MM.1S (cell line): ENCODE measurements at regions not wholly inside any gene's neighbourhood (a gene's known extent, or its start where the extent isn't known, plus 50 kb on each side); places are given as distances from the start of the nearest gene placed in this dataset.
"Not testable (repeated sequence)": the region's sequence is repeated elsewhere in the genome, so short reads cannot be mapped to it uniquely, and the experiment has no call there.

ENCODE experiments used
- DNase-seq: peaks from one replicate; pipeline ENCODE4 v3.0.0-alpha.2; 2015
- H2AFZ ChIP-seq: fragments of 300-600 bp; sonication (generic); 2 replicates; pipeline ENCODE4 v1.6.0; 2016; ENCODE audit warnings: antibody characterized with exemption, low read length
- H3F3A ChIP-seq: fragments of 300-600 bp; sonication (generic); 2 replicates; pipeline ENCODE4 v1.6.1; 2016; ENCODE audit warnings: mild to moderate bottlenecking, antibody characterized with exemption, low read length, moderate library complexity, mixed read lengths; ENCODE audit not compliant: insufficient read depth
- H3K27ac ChIP-seq: fragments of 300-600 bp; sonication (generic); 2 replicates; pipeline ENCODE4 v1.5.1; 2016; ENCODE audit warnings: mild to moderate bottlenecking, low read length
- H3K27me3 ChIP-seq: fragments of 300-600 bp; sonication (generic); replicated peaks from 2 replicates; pipeline ENCODE4 v1.6.0; 2016; ENCODE audit warnings: low read length; ENCODE audit not compliant: insufficient read depth
- H3K36me3 ChIP-seq: fragments of 300-600 bp; sonication (generic); replicated peaks from 2 replicates; pipeline ENCODE4 v1.6.1; 2016; ENCODE audit warnings: mild to moderate bottlenecking, low read length, mixed read lengths; ENCODE audit not compliant: insufficient read depth
- H3K4me1 ChIP-seq: fragments of 300-600 bp; sonication (generic); 2 replicates; pipeline ENCODE4 v1.6.1; 2016; ENCODE audit warnings: low read length, mixed read lengths
- H3K4me2 ChIP-seq: fragments of 300-600 bp; sonication (generic); 2 replicates; pipeline ENCODE4 v1.6.0; 2016; ENCODE audit warnings: low read depth, low read length
- H3K4me3 ChIP-seq: fragments of 300-600 bp; sonication (generic); 2 replicates; pipeline ENCODE4 v1.5.1; 2016; ENCODE audit warnings: low read length, mixed read lengths
- H3K79me2 ChIP-seq: fragments of 300-600 bp; sonication (generic); 2 replicates; pipeline ENCODE4 v1.6.1; 2016; ENCODE audit warnings: mixed run types, low read length, mixed read lengths
- H3K9ac ChIP-seq: fragments of 300-600 bp; sonication (generic); 2 replicates; pipeline ENCODE4 v1.6.1; 2016; ENCODE audit warnings: low read length, mixed read lengths
- H3K9me2 ChIP-seq: fragments of 300-600 bp; sonication (generic); replicated peaks from 2 replicates; pipeline ENCODE4 v1.6.1; 2016; ENCODE audit warnings: mild to moderate bottlenecking, low read length, mixed read lengths; ENCODE audit not compliant: insufficient read depth
- H3K9me3 ChIP-seq: fragments of 300-600 bp; sonication (generic); replicated peaks from 2 replicates; pipeline ENCODE4 v1.6.1; 2016; ENCODE audit warnings: mild to moderate bottlenecking, low read length, mixed read lengths; ENCODE audit not compliant: insufficient read depth
- H4K20me1 ChIP-seq: fragments of 300-600 bp; sonication (generic); 2 replicates; pipeline ENCODE4 v1.6.1; 2016; ENCODE audit warnings: mild to moderate bottlenecking, low read length, moderate library complexity, mixed read lengths; ENCODE audit not compliant: insufficient read depth
- CTCF ChIP-seq: fragments of 300-600 bp; sonication (generic); IDR thresholded peaks from 2 replicates; pipeline ENCODE4 v1.5.1; 2016; ENCODE audit warnings: antibody characterized with exemption, low read length, mixed read lengths
- EZH2 ChIP-seq: fragments of 300-600 bp; sonication (generic); optimal IDR thresholded peaks from 2 replicates; pipeline ENCODE3; 2017; ENCODE audit warnings: low read depth, mild to moderate bottlenecking, antibody characterized with exemption, low read length, mixed read lengths
- EZH2phosphoT487 ChIP-seq: fragments of 300-600 bp; sonication (generic); IDR thresholded peaks from 2 replicates; pipeline ENCODE4 v1.6.1; 2018; ENCODE audit warnings: antibody characterized with exemption, low read length

- peak overlapping the region; percentile 29; the same call in 1 of the 2 replicates for H3K27ac ChIP-seq
- DNase-seq: peak; percentile 63
- peak overlapping the region; percentile 78 for H3K4me2 ChIP-seq
- peak overlapping the region; percentile 18; the same call in 1 of the 2 replicates for H3K9ac ChIP-seq
- H3K36me3 ChIP-seq: no peaks in the 10 kb centered on the region
- H3K9me3 ChIP-seq: no peaks in the 10 kb centered on the region
- peak overlapping the region; percentile 60 for H2AFZ ChIP-seq
- peaks cover 29% of the 10 kb centered on the region for H3K4me1 ChIP-seq
- no peaks in the 10 kb centered on the region for H3K27me3 ChIP-seq
- no peaks in the 10 kb centered on the region for H3K79me2 ChIP-seq
- H4K20me1 ChIP-seq: no peaks in the 10 kb centered on the region
- H3F3A ChIP-seq: peaks cover 16% of the 10 kb centered on the region
- TF ChIP-seq EZH2phosphoT487 (no peak), EZH2 (no peak), CTCF (no peak)
- peak overlapping the region; percentile 21; the same call in 1 of the 2 replicates for H3K4me3 ChIP-seq
- no peaks in the 10 kb centered on the region for H3K9me2 ChIP-seq
These were observed 193.8 kb downstream of the RPIA start for GRCh38 chr2:88885275-88885674.

GRCh38 chr2:88885679-88886416 is 194.4 kb downstream of the RPIA start:
- H3K9ac ChIP-seq: peak overlapping the region; percentile 18; the same call in 1 of the 2 replicates
- peak overlapping the region; percentile 29; the same call in 1 of the 2 replicates for H3K27ac ChIP-seq
- no peaks in the 10 kb centered on the region for H3K9me3 ChIP-seq
- H3K79me2 ChIP-seq: no peaks in the 10 kb centered on the region
- peak overlapping the region; percentile 21; the same call in 1 of the 2 replicates for H3K4me3 ChIP-seq
- peak; percentile 77 for DNase-seq
- TF ChIP-seq CTCF (no peak), EZH2 (no peak), EZH2phosphoT487 (no peak)
- no peaks in the 10 kb centered on the region for H4K20me1 ChIP-seq
- H3K4me1 ChIP-seq: peaks cover 29% of the 10 kb centered on the region
- H3F3A ChIP-seq: peaks cover 11% of the 10 kb centered on the region
- H3K36me3 ChIP-seq: no peaks in the 10 kb centered on the region
- no peaks in the 10 kb centered on the region for H3K27me3 ChIP-seq
- H2AFZ ChIP-seq: peak overlapping the region; percentile 60
- H3K4me2 ChIP-seq: peak overlapping the region; percentile 78
- H3K9me2 ChIP-seq: no peaks in the 10 kb centered on the region

- H3K27ac ChIP-seq, H2AFZ ChIP-seq, H3K4me3 ChIP-seq, H3K79me2 ChIP-seq, H3K36me3 ChIP-seq, DNase-seq, H3K9me2 ChIP-seq, H3K9ac ChIP-seq, H4K20me1 ChIP-seq, H3K4me2 ChIP-seq, H3K27me3 ChIP-seq, H3K9me3 ChIP-seq: not testable (repeated sequence)
- peaks cover 11% of the 10 kb centered on the region; the same call in 1 of the 2 replicates for H3F3A ChIP-seq
- peaks cover 23% of the 10 kb centered on the region for H3K4me1 ChIP-seq
These were observed 196.0 kb downstream of the RPIA start for GRCh38 chr2:88887466-88887865.

- Histone ChIP-seq H3K79me2 (no peaks in the 10 kb centered on the region), H3K4me1 (no peaks in the 10 kb centered on the region)
These were observed 200.7 kb downstream of the RPIA start for GRCh38 chr2:88892207-88892606.

More at GRCh38 chr2:88892207-88892606, 200.7 kb downstream of the RPIA start:
- Histone ChIP-seq H4K20me1 (no peaks in the 10 kb centered on the region), H3K9ac (no peak overlapping the region), H3K36me3 (no peaks in the 10 kb centered on the region), H3K27ac (no peak overlapping the region), H3K9me3 (no peaks in the 10 kb centered on the region), H3K27me3 (no peaks in the 10 kb centered on the region), H3K4me2 (no peak overlapping the region), H3K4me3 (no peak overlapping the region), H3F3A (no peaks in the 10 kb centered on the region), H3K9me2 (no peaks in the 10 kb centered on the region), H2AFZ (no peak overlapping the region)
- TF ChIP-seq EZH2phosphoT487 (no peak), CTCF (no peak), EZH2 (no peak)
- no peak for DNase-seq
